Testis (tissue), 2 donors: ENCODE measurements at regions not wholly inside any gene's neighbourhood (a gene's known extent, or its start where the extent isn't known, plus 50 kb on each side); places are given as distances from the start of the nearest gene placed in this dataset.

ENCODE experiments used
- DNase-seq: peaks from one replicate; pipeline ENCODE4 v3.0.0-alpha.2; 2019
- H3K27ac ChIP-seq, 2 donors: fragments of 200-600 bp; sonication (generic); one replicate each; pipeline ENCODE4 v1.5.1; 2019
- H3K27me3 ChIP-seq: fragments of 200-600 bp; sonication (generic); one replicate; pipeline ENCODE4 v1.5.1; 2019
- H3K36me3 ChIP-seq: fragments of 200-600 bp; sonication (generic); one replicate; pipeline ENCODE4 v1.5.1; 2017; ENCODE audit warnings: low read depth; ENCODE audit errors: missing control alignments
- H3K4me1 ChIP-seq: fragments of 200-600 bp; sonication (generic); one replicate; pipeline ENCODE4 v1.5.1; 2019
- H3K4me3 ChIP-seq, 2 donors: fragments of 200-600 bp; sonication (generic); one replicate each; pipeline ENCODE4 v1.5.1; 2017 to 2019
- H3K9me3 ChIP-seq: fragments of 200-600 bp; sonication (generic); one replicate; pipeline ENCODE4 v1.5.1; 2017
- POLR2A ChIP-seq: fragments of 450-650 bp; IDR thresholded peaks from one replicate; pipeline ENCODE4 v1.6.1; 2017; ENCODE audit warnings: antibody characterized with exemption, mild to moderate bottlenecking, moderate library complexity
- WGBS, 2 donors: methylation state at CpG; one replicate each; pipeline ENCODE4 v1.1.5; 2018; 5-methylcytosine and 5-hydroxymethylcytosine counted together
- intact Hi-C: fragments of 100-400 bp; cut with DNase I; formaldehyde crosslinking; loops from one replicate; pipeline ENCODE4 v1.15.1; 2023; ENCODE audit warnings: low total_unique reads
- TF ChIP-seq, protein P1 (sequence below), 3 experiments: fragments of 450-650 bp in 2 of 3; fragments of 200-600 bp in 1 of 3; sonication (generic) in 1 of 3; IDR thresholded peaks; one replicate each; pipeline ENCODE4 v1.5.1; 2016 to 2019; ENCODE audit warnings: antibody characterized with exemption in 3 of 3, mild to moderate bottlenecking in 2 of 3, moderate library complexity in 1 of 3

GRCh38 chr17:5635949-5636348 lies 51.6 kb upstream of the NLRP1 start:
- no peaks in the 10 kb centered on the region for H3K4me1 ChIP-seq

DNA sequence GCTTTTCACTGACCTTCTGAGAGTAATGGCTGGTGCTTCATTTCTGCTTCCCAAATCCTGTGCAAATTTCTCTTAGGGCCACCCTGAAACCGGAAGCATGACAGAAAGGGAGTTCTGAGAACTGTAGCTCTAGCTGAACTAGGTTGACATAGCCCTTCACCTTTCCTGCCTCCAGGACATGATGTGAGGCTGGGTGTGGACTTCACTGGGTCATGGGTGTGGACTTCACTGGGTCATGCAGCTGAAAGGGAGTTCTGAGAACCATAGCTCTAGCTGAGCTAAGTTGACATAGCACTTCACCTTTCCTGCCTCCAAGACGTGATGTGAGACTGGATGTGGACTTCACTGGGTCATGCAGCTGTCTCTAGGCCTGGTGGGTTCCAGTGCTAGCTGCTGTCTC lies 54.3 kb upstream of the NLRP1 start:
- no peaks in the 10 kb centered on the region for H3K36me3 ChIP-seq
- no peak overlapping the region for H3K4me3 ChIP-seq
- no peaks in the 10 kb centered on the region for H3K4me1 ChIP-seq
- DNase-seq: no peak
- H3K9me3 ChIP-seq: no peaks in the 10 kb centered on the region
- intact Hi-C loops: no loop called here
- H3K27ac ChIP-seq: no peak overlapping the region
- WGBS, 2 donors: 81 to 83% methylated on average over 1 to 2 of the region's 2 CpGs
- H3K27me3 ChIP-seq: no peaks in the 10 kb centered on the region
- TF ChIP-seq POLR2A: no peak
- TF ChIP-seq, protein P1, sequence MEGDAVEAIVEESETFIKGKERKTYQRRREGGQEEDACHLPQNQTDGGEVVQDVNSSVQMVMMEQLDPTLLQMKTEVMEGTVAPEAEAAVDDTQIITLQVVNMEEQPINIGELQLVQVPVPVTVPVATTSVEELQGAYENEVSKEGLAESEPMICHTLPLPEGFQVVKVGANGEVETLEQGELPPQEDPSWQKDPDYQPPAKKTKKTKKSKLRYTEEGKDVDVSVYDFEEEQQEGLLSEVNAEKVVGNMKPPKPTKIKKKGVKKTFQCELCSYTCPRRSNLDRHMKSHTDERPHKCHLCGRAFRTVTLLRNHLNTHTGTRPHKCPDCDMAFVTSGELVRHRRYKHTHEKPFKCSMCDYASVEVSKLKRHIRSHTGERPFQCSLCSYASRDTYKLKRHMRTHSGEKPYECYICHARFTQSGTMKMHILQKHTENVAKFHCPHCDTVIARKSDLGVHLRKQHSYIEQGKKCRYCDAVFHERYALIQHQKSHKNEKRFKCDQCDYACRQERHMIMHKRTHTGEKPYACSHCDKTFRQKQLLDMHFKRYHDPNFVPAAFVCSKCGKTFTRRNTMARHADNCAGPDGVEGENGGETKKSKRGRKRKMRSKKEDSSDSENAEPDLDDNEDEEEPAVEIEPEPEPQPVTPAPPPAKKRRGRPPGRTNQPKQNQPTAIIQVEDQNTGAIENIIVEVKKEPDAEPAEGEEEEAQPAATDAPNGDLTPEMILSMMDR (IDR thresholded peaks at IDR 0.05): no peak

More at GRCh38 chr17:5635949-5636348, 51.6 kb upstream of the NLRP1 start:
- intact Hi-C loops: no loop called here
- no peak for TF ChIP-seq POLR2A
- TF ChIP-seq, protein P1 (IDR thresholded peaks at IDR 0.05): no peak
- 86 to 88% methylated on average over 3 of the region's 3 CpGs for WGBS, 2 donors
- Histone ChIP-seq H3K27ac (no peak overlapping the region), H3K4me3 (no peak overlapping the region), H3K9me3 (no peaks in the 10 kb centered on the region), H3K27me3 (no peaks in the 10 kb centered on the region), H3K36me3 (no peaks in the 10 kb centered on the region)
- no peak for DNase-seq

DNA sequence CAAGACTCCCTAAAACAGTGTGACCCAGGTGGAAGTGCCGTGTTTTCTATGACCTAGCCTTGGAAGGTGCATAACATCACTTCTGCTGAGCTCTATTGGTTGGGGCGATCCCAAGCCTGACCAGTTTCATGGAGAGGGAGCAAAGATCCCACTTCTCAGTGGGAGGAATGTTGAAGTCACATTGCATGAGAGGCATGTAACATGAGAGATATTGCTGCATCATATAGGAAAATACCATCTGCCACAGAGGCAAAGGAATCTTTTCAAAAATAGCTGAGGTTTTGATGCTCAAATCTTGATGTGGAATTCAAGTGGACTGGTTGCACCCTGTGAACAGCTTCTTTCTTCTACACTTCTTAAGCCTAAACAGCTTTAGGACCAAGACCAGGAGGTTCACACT lies 56.4 kb upstream of the NLRP1 start:
- WGBS, 2 donors: 96 to 100% methylated on average over 2 of the region's 2 CpGs
- H3K36me3 ChIP-seq: no peaks in the 10 kb centered on the region
- TF ChIP-seq, protein P1 (IDR thresholded peaks at IDR 0.05): no peak
- no peak for TF ChIP-seq POLR2A
- H3K27ac ChIP-seq: no peak overlapping the region
- intact Hi-C loops: no loop called here
- no peaks in the 10 kb centered on the region for H3K9me3 ChIP-seq
- H3K27me3 ChIP-seq: no peaks in the 10 kb centered on the region
- no peaks in the 10 kb centered on the region for H3K4me1 ChIP-seq
- H3K4me3 ChIP-seq: no peak overlapping the region
- no peak for DNase-seq

- TF ChIP-seq POLR2A: no peak
- TF ChIP-seq, protein P1 (IDR thresholded peaks at IDR 0.05): no peak
- DNase-seq: no peak
- H3K27ac ChIP-seq: no peak overlapping the region
- WGBS, 2 donors: 96% methylated on average over 4 of the region's 4 CpGs
- H3K36me3 ChIP-seq: no peaks in the 10 kb centered on the region
- no peaks in the 10 kb centered on the region for H3K9me3 ChIP-seq
- H3K4me1 ChIP-seq: no peaks in the 10 kb centered on the region
- no peak overlapping the region for H3K4me3 ChIP-seq
- intact Hi-C loops: no loop called here
- H3K27me3 ChIP-seq: no peaks in the 10 kb centered on the region
Measured at GRCh38 chr17:5642752-5643151, 58.4 kb upstream of the NLRP1 start.

DNA sequence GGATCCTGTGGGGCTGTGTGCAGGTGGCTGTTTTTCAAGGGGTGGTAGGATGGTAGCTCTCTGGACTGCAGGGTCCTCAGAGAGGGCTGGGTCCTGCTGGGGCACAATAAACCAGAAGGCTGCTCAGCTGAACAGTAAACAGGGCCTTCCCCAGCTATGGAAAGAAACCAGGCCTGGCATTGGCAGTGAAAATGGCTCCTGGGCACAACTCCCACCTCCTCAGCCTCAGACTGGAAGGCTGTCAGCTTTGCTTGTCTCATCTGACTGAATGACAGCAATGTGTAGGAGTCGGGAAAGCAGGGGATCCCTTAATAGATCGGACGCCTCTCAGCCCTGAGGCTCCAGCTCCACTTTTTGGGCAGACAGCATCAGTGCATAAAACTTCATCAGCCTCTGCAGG lies 59.8 kb upstream of the NLRP1 start:
- no peaks in the 10 kb centered on the region for H3K9me3 ChIP-seq
- H3K27ac ChIP-seq: no peak overlapping the region
- H3K27me3 ChIP-seq: no peaks in the 10 kb centered on the region
- intact Hi-C loops: no loop called here
- H3K4me3 ChIP-seq: no peak overlapping the region
- no peaks in the 10 kb centered on the region for H3K4me1 ChIP-seq
- 42 to 70% methylated on average over 3 of the region's 3 CpGs for WGBS, 2 donors
- no peak for DNase-seq
- no peak for TF ChIP-seq POLR2A
- TF ChIP-seq, protein P1 (IDR thresholded peaks at IDR 0.05): no peak
- no peaks in the 10 kb centered on the region for H3K36me3 ChIP-seq
